ENCODE measurements at regions not wholly inside any gene's neighbourhood (a gene's known extent, or its start where the extent isn't known, plus 50 kb on each side); places are given as distances from the start of the nearest gene placed in this dataset.

DNA sequence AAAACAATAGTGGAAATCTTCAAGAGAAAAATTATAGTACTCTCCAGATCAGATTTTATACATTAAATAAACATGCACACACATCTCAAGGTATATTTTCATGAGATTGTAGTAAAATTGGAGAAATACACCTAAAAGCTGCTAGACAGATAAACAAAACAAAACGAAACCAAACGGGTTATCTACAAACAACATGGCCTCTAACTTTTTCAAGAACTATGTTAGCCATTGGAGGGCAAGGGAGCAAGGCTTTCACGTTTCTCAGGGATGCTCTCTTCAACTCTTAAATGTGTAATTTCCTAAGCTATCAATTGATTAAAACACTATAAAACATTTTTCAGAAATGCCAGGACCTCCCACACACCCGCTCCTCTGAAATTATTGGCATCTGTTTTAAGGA lies 1262.4 kb upstream of the PCDH20 start:
- TF ChIP-seq POLR2AphosphoS5 (IDR thresholded peaks at IDR 0.05) (no peak), POLR2A (IDR thresholded peaks at IDR 0.05) (no peak), EP300 (IDR thresholded peaks at IDR 0.05) (no peak)
- TF ChIP-seq, protein P1, sequence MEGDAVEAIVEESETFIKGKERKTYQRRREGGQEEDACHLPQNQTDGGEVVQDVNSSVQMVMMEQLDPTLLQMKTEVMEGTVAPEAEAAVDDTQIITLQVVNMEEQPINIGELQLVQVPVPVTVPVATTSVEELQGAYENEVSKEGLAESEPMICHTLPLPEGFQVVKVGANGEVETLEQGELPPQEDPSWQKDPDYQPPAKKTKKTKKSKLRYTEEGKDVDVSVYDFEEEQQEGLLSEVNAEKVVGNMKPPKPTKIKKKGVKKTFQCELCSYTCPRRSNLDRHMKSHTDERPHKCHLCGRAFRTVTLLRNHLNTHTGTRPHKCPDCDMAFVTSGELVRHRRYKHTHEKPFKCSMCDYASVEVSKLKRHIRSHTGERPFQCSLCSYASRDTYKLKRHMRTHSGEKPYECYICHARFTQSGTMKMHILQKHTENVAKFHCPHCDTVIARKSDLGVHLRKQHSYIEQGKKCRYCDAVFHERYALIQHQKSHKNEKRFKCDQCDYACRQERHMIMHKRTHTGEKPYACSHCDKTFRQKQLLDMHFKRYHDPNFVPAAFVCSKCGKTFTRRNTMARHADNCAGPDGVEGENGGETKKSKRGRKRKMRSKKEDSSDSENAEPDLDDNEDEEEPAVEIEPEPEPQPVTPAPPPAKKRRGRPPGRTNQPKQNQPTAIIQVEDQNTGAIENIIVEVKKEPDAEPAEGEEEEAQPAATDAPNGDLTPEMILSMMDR (IDR thresholded peaks at IDR 0.05), result no peak
- no peak for DNase-seq (ENCODE audit: low spot score in 2 of 2)
- Histone ChIP-seq H3K27ac (no peak overlapping the region), H3K4me3 (no peak overlapping the region), H3K27me3 (no peaks in the 10 kb centered on the region), H3K4me1 (no peaks in the 10 kb centered on the region), H3K9me3 (no peaks in the 10 kb centered on the region), H3K36me3 (no peaks in the 10 kb centered on the region)
- WGBS, result 75% methylated on average over 4 of the region's 4 CpGs

DNA sequence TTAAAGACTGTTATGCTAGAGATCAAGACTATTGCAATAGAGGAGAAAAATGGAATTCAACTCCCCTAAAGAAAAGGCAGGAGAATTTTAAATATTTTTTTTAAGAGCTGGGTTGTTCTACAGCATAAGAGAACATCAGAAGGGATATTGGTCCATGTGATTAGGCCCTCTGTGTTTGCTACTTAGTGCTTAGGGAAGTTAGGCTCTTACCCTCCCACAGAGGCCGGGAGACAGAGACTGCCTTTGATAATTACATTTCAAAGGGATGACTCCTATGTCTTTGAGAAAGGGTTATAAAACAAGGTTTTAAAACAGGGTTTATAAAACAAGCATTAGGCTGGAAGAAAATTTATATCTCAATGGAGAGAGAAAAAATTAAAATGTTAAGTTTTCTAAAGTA lies 1248.1 kb upstream of the PCDH20 start:
- WGBS, result 77% methylated on average over 1 of the region's 1 CpG
- H3K27me3 ChIP-seq, result no peaks in the 10 kb centered on the region
- TF ChIP-seq POLR2AphosphoS5 (IDR thresholded peaks at IDR 0.05) (no peak), EP300 (IDR thresholded peaks at IDR 0.05) (no peak), POLR2A (IDR thresholded peaks at IDR 0.05) (no peak)
- TF ChIP-seq, protein P1 (IDR thresholded peaks at IDR 0.05), result no peak

DNA sequence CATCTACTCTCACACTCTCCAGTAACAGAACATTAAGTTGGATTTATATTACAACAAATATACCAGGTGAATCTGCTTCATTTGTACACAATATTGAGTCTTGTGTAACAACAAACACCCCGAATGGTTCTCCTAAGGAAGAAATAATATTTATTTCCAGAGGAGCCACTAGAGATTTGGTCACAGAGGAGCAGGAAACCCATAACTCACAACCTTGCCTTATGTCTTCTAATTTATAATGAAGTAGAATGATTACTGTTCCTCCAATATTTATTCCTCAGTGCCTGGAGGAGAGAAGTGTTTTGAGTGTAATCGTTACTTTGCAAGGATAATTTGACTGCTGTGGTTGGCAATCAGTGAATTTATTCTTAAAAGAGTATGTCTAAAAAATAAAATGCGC lies 1243.7 kb upstream of the PCDH20 start:
- TF ChIP-seq POLR2AphosphoS5 (IDR thresholded peaks at IDR 0.05) (no peak), POLR2A (IDR thresholded peaks at IDR 0.05) (no peak), EP300 (IDR thresholded peaks at IDR 0.05) (no peak)
- TF ChIP-seq, protein P1 (IDR thresholded peaks at IDR 0.05), result no peak
- H3K9me3 ChIP-seq, result no peaks in the 10 kb centered on the region
- no peaks in the 10 kb centered on the region for H3K36me3 ChIP-seq
- H3K27me3 ChIP-seq, result no peaks in the 10 kb centered on the region
- no peak for DNase-seq (ENCODE audit: low spot score in 2 of 2)
- 72% methylated on average over 3 of the region's 3 CpGs for WGBS
- H3K4me1 ChIP-seq, result no peaks in the 10 kb centered on the region
- no peak overlapping the region for H3K4me3 ChIP-seq
- no peak overlapping the region for H3K27ac ChIP-seq

More for the DNA sequence above, 1248.1 kb upstream of the PCDH20 start:
- no peaks in the 10 kb centered on the region for H3K9me3 ChIP-seq
- no peak overlapping the region for H3K4me3 ChIP-seq
- H3K4me1 ChIP-seq, result no peaks in the 10 kb centered on the region
- H3K36me3 ChIP-seq, result no peaks in the 10 kb centered on the region
- H3K27ac ChIP-seq, result no peak overlapping the region
- DNase-seq (ENCODE audit: low spot score in 2 of 2), result no peak

DNA sequence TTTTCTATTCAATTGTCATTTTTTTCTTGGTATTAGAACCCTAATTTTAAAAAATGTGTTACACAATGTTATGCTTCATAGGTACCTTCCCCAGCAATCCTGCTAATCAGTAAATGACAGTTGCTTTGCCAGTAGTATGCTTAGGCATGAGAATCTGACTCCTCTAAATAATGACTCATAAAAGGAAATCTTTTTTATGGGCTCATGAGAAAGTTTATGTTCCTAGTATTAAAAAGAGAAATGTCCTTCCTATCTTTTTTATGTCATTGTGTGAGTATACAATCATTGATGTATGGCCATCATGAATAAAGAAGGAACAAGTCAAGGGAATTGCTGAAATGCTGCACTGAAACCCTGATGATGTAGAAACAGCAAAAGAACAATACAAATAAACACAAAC lies 1237.7 kb upstream of the PCDH20 start:
- H3K4me1 ChIP-seq, result no peaks in the 10 kb centered on the region
- no peak for DNase-seq (ENCODE audit: low spot score in 2 of 2)
- H3K4me3 ChIP-seq, result no peak overlapping the region
- no peak overlapping the region for H3K27ac ChIP-seq
- H3K27me3 ChIP-seq, result no peaks in the 10 kb centered on the region
- TF ChIP-seq POLR2A (IDR thresholded peaks at IDR 0.05) (no peak), POLR2AphosphoS5 (IDR thresholded peaks at IDR 0.05) (no peak), EP300 (IDR thresholded peaks at IDR 0.05) (no peak)
- TF ChIP-seq, protein P1 (IDR thresholded peaks at IDR 0.05), result no peak
- H3K36me3 ChIP-seq, result no peaks in the 10 kb centered on the region
- H3K9me3 ChIP-seq, result no peaks in the 10 kb centered on the region

DNA sequence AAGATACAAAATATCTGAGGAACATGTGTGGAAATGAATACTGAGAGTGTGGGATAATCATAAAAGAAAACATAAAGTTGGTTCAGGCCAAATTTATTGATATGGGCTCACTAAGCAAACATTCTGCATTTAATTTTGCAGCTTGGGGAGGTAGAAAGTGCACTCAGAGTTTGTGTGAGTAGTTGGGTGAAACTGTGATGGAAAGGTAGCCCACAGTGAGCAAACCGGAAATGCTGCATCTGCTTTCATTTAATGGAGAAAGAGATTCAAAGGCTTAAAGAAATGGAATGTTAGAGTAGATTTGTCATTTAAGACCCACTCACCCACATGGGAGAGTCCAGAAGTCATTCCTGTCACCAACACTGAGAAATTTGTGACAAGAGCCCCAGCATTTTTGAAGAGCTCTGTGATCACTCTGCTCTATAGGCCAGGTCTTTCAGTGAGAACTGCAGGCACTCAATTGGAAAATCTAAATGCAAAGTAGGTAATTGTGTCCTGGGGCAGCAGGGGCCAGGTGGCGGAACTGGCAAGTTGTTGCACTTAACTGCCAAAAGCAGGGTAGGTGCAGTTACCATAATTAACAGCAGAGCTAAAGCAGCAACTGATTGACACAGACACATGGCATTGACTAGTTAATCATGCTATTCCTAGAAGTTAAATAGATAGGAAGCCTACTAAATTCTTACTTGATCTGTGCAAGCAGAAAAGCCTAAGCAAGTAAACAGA lies 1228.3 kb upstream of the PCDH20 start:
- DNase-seq (ENCODE audit: low spot score in 2 of 2), result no peak
- TF ChIP-seq POLR2A (IDR thresholded peaks at IDR 0.05) (no peak), POLR2AphosphoS5 (IDR thresholded peaks at IDR 0.05) (no peak), EP300 (IDR thresholded peaks at IDR 0.05) (no peak)
- TF ChIP-seq, protein P1 (IDR thresholded peaks at IDR 0.05), result no peak
- Histone ChIP-seq H3K4me3 (no peak overlapping the region), H3K27ac (no peak overlapping the region), H3K4me1 (no peaks in the 10 kb centered on the region), H3K9me3 (no peaks in the 10 kb centered on the region), H3K27me3 (no peaks in the 10 kb centered on the region), H3K36me3 (no peaks in the 10 kb centered on the region)
- WGBS, result 68% methylated on average over 2 of the region's 2 CpGs

Data from suprapubic skin (tissue), 4 donors.